H1 (cell line): ENCODE measurements at regions not wholly inside any gene's neighbourhood (a gene's known extent, or its start where the extent isn't known, plus 50 kb on each side); places are given as distances from the start of the nearest gene placed in this dataset.

ENCODE experiments used
- CTCF ChIA-PET: fragments of 300-600 bp; sonication (Branson Sonifier 250); formaldehyde crosslinking; loops from one replicate; lab custom pipeline; 2021; ENCODE audit not compliant: partially characterized antibody; lab: Charles Lee
- POLR2A ChIA-PET: fragments of 300-600 bp; sonication (Branson Sonifier 250); formaldehyde crosslinking; loops from one replicate; lab custom pipeline; 2021; ENCODE audit warnings: inconsistent platforms; ENCODE audit not compliant: partially characterized antibody; lab: Charles Lee
- DNase-seq, 2 experiments: peaks; one replicate each; pipeline versions ENCODE4 v3.0.0 to v3.0.0-alpha.2; 2010 to 2022; ENCODE audit warnings: low spot score in 2 of 2, low read depth in 1 of 2, mixed read lengths in 1 of 2
- FAIRE-seq: peaks from 2 replicates; lab custom pipeline; 2011; peaks lifted over from hg19 to GRCh38; lab: Jason Lieb, UNC
- H2AFZ ChIP-seq: 2 replicates; pipeline ENCODE4 v1.8.1; 2012; ENCODE audit warnings: low read length, inconsistent platforms
- H2AK5ac ChIP-seq: 2 replicates; pipeline ENCODE4 v1.6.1; 2013; ENCODE audit warnings: low read depth, low read length
- H2BK120ac ChIP-seq: replicated peaks from 2 replicates; pipeline ENCODE3; 2013; ENCODE audit warnings: low read depth, low read length, inconsistent platforms
- H2BK12ac ChIP-seq: 2 replicates; pipeline ENCODE4 v1.6.1; 2013; ENCODE audit warnings: low read depth, low read length
- H2BK15ac ChIP-seq: 2 replicates; pipeline ENCODE4 v1.6.1; 2013; ENCODE audit warnings: low read length
- H2BK20ac ChIP-seq: 2 replicates; pipeline ENCODE4 v1.6.1; 2013; ENCODE audit warnings: low read length
- H2BK5ac ChIP-seq: 2 replicates; pipeline ENCODE4 v1.6.1; 2013; ENCODE audit warnings: low read depth, low read length
- H3K14ac ChIP-seq: 2 replicates; pipeline ENCODE4 v1.6.1; 2013; ENCODE audit warnings: inconsistent platforms; ENCODE audit not compliant: insufficient read length
- H3K18ac ChIP-seq: 2 replicates; pipeline ENCODE4 v1.6.1; 2013; ENCODE audit warnings: low read length; ENCODE audit errors: extremely low read depth
- H3K23ac ChIP-seq: 2 replicates; pipeline ENCODE4 v1.6.1; 2013; ENCODE audit warnings: inconsistent platforms; ENCODE audit not compliant: insufficient read length
- H3K23me2 ChIP-seq: 2 replicates; pipeline ENCODE4 v1.6.1; 2013; ENCODE audit warnings: low read depth, low read length
- H3K27ac ChIP-seq: 2 replicates; pipeline ENCODE4 v1.6.1; 2011; ENCODE audit warnings: low read depth, low read length, inconsistent platforms
- H3K27me3 ChIP-seq, 4 experiments: replicated peaks in 1 of 4; 1 replicate in 1 of 4; 2 replicates in 3 of 4; pipeline versions ENCODE4 v1.6.1 to v1.8.1; 2011 to 2013; ENCODE audit warnings: low read length in 3 of 4, mild to moderate bottlenecking in 3 of 4, inconsistent platforms in 2 of 4, mixed read lengths in 2 of 4, moderate library complexity in 1 of 4; ENCODE audit not compliant: control insufficient read depth in 3 of 4, insufficient read depth in 3 of 4; ENCODE audit errors: extremely low read depth in 1 of 4
- H3K36me3 ChIP-seq, 4 experiments: 2 replicates each; pipeline versions ENCODE4 v1.6.1 to v1.8.1; 2011 to 2013; ENCODE audit warnings: mild to moderate bottlenecking in 4 of 4, low read length in 3 of 4, moderate library complexity in 2 of 4, control low read depth in 1 of 4, inconsistent platforms in 1 of 4; ENCODE audit not compliant: insufficient read depth in 4 of 4, control insufficient read depth in 2 of 4
- H3K4ac ChIP-seq: replicated peaks from 2 replicates; pipeline ENCODE3; 2013; ENCODE audit warnings: low read length, low read depth, mixed read lengths, inconsistent platforms; ENCODE audit not compliant: insufficient read length
- H3K4me1 ChIP-seq, 4 experiments: replicated peaks in 1 of 4; 1 replicate in 1 of 4; 2 replicates in 3 of 4; pipeline versions ENCODE4 v1.6.1 to v1.8.1; 2011 to 2013; ENCODE audit warnings: low read length in 3 of 4, inconsistent platforms in 2 of 4, mixed read lengths in 1 of 4; ENCODE audit not compliant: insufficient read depth in 4 of 4, control insufficient read depth in 3 of 4
- H3K4me2 ChIP-seq, 2 experiments: 2 replicates each; pipeline versions ENCODE4 v1.6.1 to v1.8.1; 2011 to 2013; ENCODE audit warnings: low read depth in 2 of 2, low read length in 2 of 2, control low read depth in 1 of 2, inconsistent platforms in 1 of 2, mild to moderate bottlenecking in 1 of 2; ENCODE audit not compliant: insufficient read depth in 1 of 2
- H3K4me3 ChIP-seq, 4 experiments: fragments of 200-600, 300-600 bp in 1 of 4; sonication (generic), shearing (Covaris generic), sonication (Bioruptor Twin) in 1 of 4; 2 replicates each; pipeline versions ENCODE4 v1.5.1 to v1.8.1; 2011 to 2016; ENCODE audit warnings: low read length in 4 of 4, low read depth in 3 of 4, control low read depth in 2 of 4, inconsistent platforms in 2 of 4, mild to moderate bottlenecking in 2 of 4, mixed read lengths in 1 of 4, moderate library complexity in 1 of 4; ENCODE audit not compliant: insufficient read depth in 2 of 4; ENCODE audit errors: extremely low read depth in 1 of 4
- H3K56ac ChIP-seq: replicated peaks from 2 replicates; pipeline ENCODE3; 2013; ENCODE audit warnings: low read depth, mild to moderate bottlenecking, mixed read lengths, low read length, inconsistent platforms; ENCODE audit not compliant: insufficient read length
- H3K79me1 ChIP-seq: 2 replicates; pipeline ENCODE4 v1.6.1; 2013; ENCODE audit warnings: low read depth, low read length, control low read depth
- H3K79me2 ChIP-seq, 2 experiments: 2 replicates each; pipeline versions ENCODE4 v1.6.1 to v1.8.1; 2012 to 2013; ENCODE audit warnings: low read length in 2 of 2, mild to moderate bottlenecking in 2 of 2, inconsistent platforms in 1 of 2; ENCODE audit not compliant: insufficient read depth in 2 of 2, control insufficient read depth in 1 of 2
- H3K9ac ChIP-seq, 4 experiments: replicated peaks in 1 of 4; 1 replicate in 1 of 4; 2 replicates in 3 of 4; pipeline versions ENCODE4 v1.6.1 to v1.8.1; 2011 to 2013; ENCODE audit warnings: low read depth in 3 of 4, low read length in 3 of 4, control low read depth in 2 of 4, mild to moderate bottlenecking in 2 of 4, moderate library complexity in 2 of 4, inconsistent platforms in 1 of 4; ENCODE audit errors: extremely low read depth in 1 of 4
- H3K9me3 ChIP-seq, 2 experiments: 2 replicates each; pipeline versions ENCODE4 v1.6.1 to v1.8.1; 2012 to 2013; ENCODE audit warnings: mild to moderate bottlenecking in 2 of 2, moderate library complexity in 2 of 2, control low read depth in 1 of 2, inconsistent platforms in 1 of 2, low read depth in 1 of 2, low read length in 1 of 2, mixed read lengths in 1 of 2; ENCODE audit not compliant: insufficient read depth in 2 of 2
- H4K20me1 ChIP-seq, 2 experiments: replicated peaks in 1 of 2; 2 replicates each; pipeline versions ENCODE3 to v1.8.1; 2011 to 2013; ENCODE audit warnings: inconsistent platforms in 2 of 2, low read length in 2 of 2, mild to moderate bottlenecking in 1 of 2; ENCODE audit not compliant: insufficient read depth in 2 of 2, control insufficient read depth in 1 of 2
- H4K5ac ChIP-seq: 2 replicates; pipeline ENCODE4 v1.6.1; 2013; ENCODE audit warnings: low read length, low read depth, mixed read lengths, inconsistent platforms; ENCODE audit not compliant: insufficient read length
- H4K8ac ChIP-seq: 2 replicates; pipeline ENCODE4 v1.8.0; 2013; ENCODE audit warnings: mild to moderate bottlenecking, moderate library complexity, low read length, inconsistent platforms; ENCODE audit not compliant: insufficient read depth; ENCODE audit errors: extremely low read depth
- H4K91ac ChIP-seq: replicated peaks from 2 replicates; pipeline ENCODE3; 2013; ENCODE audit warnings: low read length, mixed read lengths, inconsistent platforms; ENCODE audit not compliant: insufficient read length
- ASH2L ChIP-seq: fragments of 200-600, 300-600 bp; sonication (generic); IDR thresholded peaks from one replicate; pipeline ENCODE4 v1.7.1; 2017; ENCODE audit warnings: low read length
- CEBPB ChIP-seq: IDR thresholded peaks from 2 replicates; pipeline ENCODE4 v1.6.1; 2012; ENCODE audit warnings: low read depth, low read length
- CHD2 ChIP-seq: IDR thresholded peaks from 2 replicates; pipeline ENCODE4 v1.6.1; 2012; ENCODE audit warnings: low read length, improper control_type of control experiment
- CTCF ChIP-seq, 3 experiments: IDR thresholded peaks; 1 replicate in 2 of 3; 2 replicates in 1 of 3; pipeline versions ENCODE4 v1.5.1 to v1.6.1; 2011; ENCODE audit warnings: low read length in 3 of 3, mild to moderate bottlenecking in 3 of 3, inconsistent platforms in 2 of 3, low read depth in 1 of 3, moderate library complexity in 1 of 3; ENCODE audit not compliant: insufficient read depth in 1 of 3; ENCODE audit errors: control extremely low read depth in 1 of 3
- EGR1 ChIP-seq: IDR thresholded peaks from 2 replicates; pipeline ENCODE4 v1.6.1; 2011; ENCODE audit warnings: low read depth, low read length, borderline replicate concordance
- FOSL1 ChIP-seq: IDR thresholded peaks from 2 replicates; pipeline ENCODE4 v1.6.1; 2011; ENCODE audit warnings: mild to moderate bottlenecking, low read depth, low read length, moderate library complexity; ENCODE audit not compliant: insufficient read depth
- KDM5A ChIP-seq: fragments of 200-600 bp; IDR thresholded peaks from 2 replicates; pipeline ENCODE4 v1.7.1; 2012; ENCODE audit warnings: mild to moderate bottlenecking, low read length, inconsistent platforms, mixed read lengths
- NANOG ChIP-seq: IDR thresholded peaks from 2 replicates; pipeline ENCODE4 v1.6.1; 2011; ENCODE audit warnings: low read length, low read depth, mild to moderate bottlenecking, inconsistent platforms; ENCODE audit not compliant: insufficient read depth, poor library complexity, severe bottlenecking
- RAD21 ChIP-seq, 2 experiments: IDR thresholded peaks in 1 of 2; conservative IDR thresholded peaks in 1 of 2; 2 replicates each; pipeline ENCODE4 v1.6.1; 2011; ENCODE audit warnings: low read depth in 2 of 2, low read length in 2 of 2, improper control_type of control experiment in 1 of 2, inconsistent platforms in 1 of 2, mild to moderate bottlenecking in 1 of 2, moderate library complexity in 1 of 2
- SIRT6 ChIP-seq: IDR thresholded peaks from one replicate; pipeline ENCODE4 v1.7.1; 2012; ENCODE audit warnings: low read length, inconsistent platforms
- SRF ChIP-seq: IDR thresholded peaks from 2 replicates; pipeline ENCODE4 v1.6.1; 2011; ENCODE audit warnings: mild to moderate bottlenecking, low read depth, low read length, moderate library complexity
- SUZ12 ChIP-seq: fragments of 200-600 bp; sonication (generic); IDR thresholded peaks from 2 replicates; pipeline ENCODE4 v1.6.1; 2012; ENCODE audit warnings: mild to moderate bottlenecking, inconsistent platforms, low read length, moderate library complexity, mixed read lengths
- WGBS, 2 experiments: shearing (Covaris generic) in 1 of 2; methylation state at CpG; one replicate each; pipeline versions ENCODE4 v1.1.6 to v1.1.7; 2013 to 2015; ENCODE audit warnings: low lambda C conversion rate in 2 of 2, mixed read lengths in 2 of 2, inconsistent platforms in 1 of 2, low coverage in 1 of 2, missing lambda C conversion rate in 1 of 2; ENCODE audit not compliant: insufficient replicate concordance in 2 of 2, insufficient coverage in 1 of 2, insufficient read length in 1 of 2; ENCODE audit errors: extremely low coverage in 1 of 2, missing lambda C conversion rate in 1 of 2; 5-methylcytosine and 5-hydroxymethylcytosine counted together

GRCh38 chr4:83703752-83704151 is 167.8 kb downstream of the GPAT3 start:
- H3K18ac ChIP-seq, result no peak overlapping the region
- no peak overlapping the region for H2BK120ac ChIP-seq
- H3K4ac ChIP-seq, result no peak overlapping the region
- CTCF ChIA-PET, result interaction anchor here (0.6 kb wide), 1 partner anchor 714 kb away, joined by 4 read pairs; no protein-coding TSS in a partner anchor
- H2AFZ ChIP-seq, result no peak overlapping the region
- H3K4me2 ChIP-seq, result no peak overlapping the region
- no peaks in the 10 kb centered on the region for H4K20me1 ChIP-seq
- no peak overlapping the region for H3K4me3 ChIP-seq
- 92% methylated on average over 1 of the region's 1 CpG; no CpG with 5 or more reads in 1 of the 2 experiments for WGBS, 2 experiments
- no peak overlapping the region for H2BK12ac ChIP-seq
- no peak overlapping the region for H2AK5ac ChIP-seq
- no peak overlapping the region for H3K56ac ChIP-seq
- no peaks in the 10 kb centered on the region for H3K27me3 ChIP-seq
- no peak overlapping the region for H4K8ac ChIP-seq
- H3K27ac ChIP-seq, result no peak overlapping the region
- H3K14ac ChIP-seq, result no peak overlapping the region
- H3K36me3 ChIP-seq, result no peaks in the 10 kb centered on the region
- H3K4me1 ChIP-seq, result peaks cover 0 to 7% (median 6%) of the 10 kb centered on the region in 4 experiments; a peak in 2 of 7 replicates
- no peak overlapping the region for H3K23ac ChIP-seq
- FAIRE-seq (no peak), DNase-seq (no peak)
- H3K9ac ChIP-seq, result no peak overlapping the region
- no peak overlapping the region for H2BK5ac ChIP-seq
- H3K9me3 ChIP-seq, result 0 out of 4 replicates have a peak, but pooled peaks cover 0 to 5% of the 10 kb centered on the region in 2 experiments
- H2BK15ac ChIP-seq, result no peak overlapping the region
- no peak overlapping the region for H4K91ac ChIP-seq
- no peaks in the 10 kb centered on the region for H3K23me2 ChIP-seq
- no peaks in the 10 kb centered on the region for H3K79me1 ChIP-seq
- POLR2A ChIA-PET, result interaction anchor here (1.0 kb wide), 1 partner anchor 15 kb away, joined by 3 read pairs; no protein-coding TSS in a partner anchor
- no peak overlapping the region for H2BK20ac ChIP-seq
- H4K5ac ChIP-seq, result no peak overlapping the region
- no peaks in the 10 kb centered on the region for H3K79me2 ChIP-seq
- no peak for TF ChIP-seq CTCF (IDR thresholded peaks at IDR 0.05; ENCODE audit: control extremely low read depth in 1 of 3, insufficient read depth in 1 of 3, low read depth in 1 of 3, low read length in 3 of 3)
- no peak for TF ChIP-seq NANOG
- no peak for TF ChIP-seq KDM5A
- no peak for TF ChIP-seq CHD2
- no peak for TF ChIP-seq RAD21 (IDR thresholded peaks at IDR 0.05 in 1 of 2, conservative IDR thresholded peaks at IDR 0.05 in 1 of 2; ENCODE audit: low read depth in 2 of 2, low read length in 2 of 2)
- no peak for TF ChIP-seq SUZ12
- no peak for TF ChIP-seq EGR1
- no peak for TF ChIP-seq SIRT6
- no peak for TF ChIP-seq FOSL1
- TF ChIP-seq CEBPB, result no peak
- TF ChIP-seq ASH2L, result no peak
- TF ChIP-seq SRF, result no peak
